HEK293T (cell line): ENCODE measurements at regions not wholly inside any gene's neighbourhood (a gene's known extent, or its start where the extent isn't known, plus 50 kb on each side); places are given as distances from the start of the nearest gene placed in this dataset.

ENCODE experiments used
- ARNT ChIP-seq: fragments of 450-650 bp; IDR thresholded peaks from 2 replicates; pipeline ENCODE4 v1.6.1; 2017; ENCODE audit warnings: mild to moderate bottlenecking
- BHLHE40 ChIP-seq: fragments of 450-650 bp; IDR thresholded peaks from 2 replicates; pipeline ENCODE4 v1.6.1; 2016; ENCODE audit warnings: mild to moderate bottlenecking, moderate library complexity, borderline replicate concordance
- FOXA1 ChIP-seq: fragments of 450-650 bp; IDR thresholded peaks from 2 replicates; pipeline ENCODE4 v1.6.1; 2016; ENCODE audit warnings: mild to moderate bottlenecking
- FOXK2 ChIP-seq: fragments of 450-650 bp; IDR thresholded peaks from 2 replicates; pipeline ENCODE4 v1.6.1; 2016; ENCODE audit warnings: mild to moderate bottlenecking
- FOXM1 ChIP-seq: fragments of 450-650 bp; IDR thresholded peaks from 2 replicates; pipeline ENCODE4 v1.6.1; 2017; ENCODE audit warnings: mild to moderate bottlenecking, borderline replicate concordance
- SP1 ChIP-seq: fragments of 450-650 bp; IDR thresholded peaks from 2 replicates; pipeline ENCODE4 v1.6.1; 2017
- TARDBP ChIP-seq: fragments of 450-650 bp; IDR thresholded peaks from 2 replicates; pipeline ENCODE4 v1.6.1; 2016

- no peak for TF ChIP-seq FOXM1
- TF ChIP-seq FOXA1: no peak
- no peak for TF ChIP-seq FOXK2
- TF ChIP-seq TARDBP: no peak
- no peak for TF ChIP-seq SP1
- no peak for TF ChIP-seq ARNT
- no peak for TF ChIP-seq BHLHE40
These were observed 249.9 kb downstream of the SHOX2 start for GRCh38 chr3:157856078-157856939.
